LNCAP (cell line): ENCODE measurements at regions not wholly inside any gene's neighbourhood (a gene's known extent, or its start where the extent isn't known, plus 50 kb on each side); places are given as distances from the start of the nearest gene placed in this dataset.
A peak's percentile ranks its signal among the peaks of the same experiment; 100 is the strongest.

Source experiments
- CTCF ChIP-seq: fragments of 450-650 bp; IDR thresholded peaks from 2 replicates; pipeline ENCODE4 v1.5.1; 2017; ENCODE audit warnings: mild to moderate bottlenecking

DNA sequence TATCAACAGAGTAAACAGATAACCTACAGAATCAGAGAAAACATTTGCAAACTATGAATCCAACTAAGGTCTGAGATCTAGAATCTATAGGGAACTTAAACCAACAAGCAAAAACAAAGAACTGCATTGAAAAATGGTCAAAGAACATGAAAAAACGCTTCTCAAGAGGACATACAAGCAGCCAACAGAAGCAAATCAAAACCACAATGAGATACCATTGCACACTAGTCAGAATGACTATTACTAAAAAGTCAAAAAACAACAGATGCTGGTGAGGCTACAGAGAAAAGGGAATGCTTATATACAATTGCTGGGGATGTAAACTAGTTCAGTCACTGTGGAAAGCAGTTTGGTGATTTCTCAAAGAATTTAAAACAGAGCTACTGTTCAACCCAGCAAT, 255.7 kb downstream of the TMEM47 start:
- TF ChIP-seq CTCF = no peak

DNA sequence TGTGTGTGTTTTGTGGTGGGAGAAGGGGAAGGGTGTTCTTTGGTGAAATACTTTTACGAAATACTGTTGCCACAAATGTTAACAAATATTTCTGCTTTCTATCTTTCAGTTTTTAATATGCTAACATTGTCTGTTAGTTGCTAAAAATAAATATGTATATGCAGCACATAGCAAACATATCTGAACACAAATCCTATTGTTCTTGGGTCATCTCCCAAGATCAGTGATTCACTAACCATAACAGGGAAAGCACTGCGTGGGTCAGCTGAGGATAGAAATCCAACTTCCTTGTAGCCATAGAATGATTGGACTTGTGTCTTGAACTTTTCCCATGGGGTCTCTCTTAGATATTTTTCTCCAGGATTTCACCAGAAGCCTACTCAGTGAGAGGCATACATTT, 250.3 kb upstream of the FAM47A start:
- no peak for TF ChIP-seq CTCF

DNA sequence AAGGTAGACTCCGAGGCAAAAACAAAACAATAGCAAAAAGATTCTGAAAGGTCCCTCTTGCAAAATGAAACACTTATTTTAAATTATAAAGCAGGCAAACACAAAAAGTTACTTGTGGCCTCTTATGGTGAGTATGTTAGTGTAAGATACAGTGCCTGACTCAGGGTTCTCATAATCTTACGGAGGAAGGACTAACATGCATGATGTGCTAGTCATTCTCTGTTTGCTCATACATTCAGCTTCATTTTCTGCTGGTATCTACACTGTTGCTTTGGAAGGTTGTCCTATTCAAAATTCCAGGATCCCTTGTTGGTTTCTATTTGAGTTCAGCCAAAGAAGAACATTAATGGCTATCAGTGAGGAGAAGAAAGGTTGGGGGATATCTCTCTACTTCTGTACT, 249.1 kb upstream of the FAM47A start:
- TF ChIP-seq CTCF = no peak

- no peak for TF ChIP-seq CTCF
Observed at GRCh38 chrX:34379891-34380290, 247.8 kb upstream of the FAM47A start.

DNA sequence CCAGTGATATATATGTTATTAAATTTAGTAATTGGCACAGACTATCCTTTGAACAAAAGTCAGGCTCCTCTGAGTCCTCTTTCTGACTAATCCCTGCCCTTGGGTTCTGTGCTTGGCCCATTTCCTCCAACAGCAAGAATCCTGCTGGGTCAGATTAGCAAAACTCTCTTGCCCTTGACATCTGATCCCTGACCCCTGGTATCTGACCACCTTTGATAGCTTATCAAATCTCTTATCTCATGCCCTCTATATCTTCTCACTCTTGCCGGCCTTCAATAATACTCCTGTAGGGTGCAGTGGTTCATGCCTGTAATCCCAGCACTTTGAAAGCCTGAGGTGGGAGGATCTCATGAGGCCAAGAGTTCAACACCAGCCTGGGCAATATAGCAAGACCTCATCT, 245.5 kb upstream of the FAM47A start:
- no peak for TF ChIP-seq CTCF

GRCh38 chrX:34371754-34372153, 239.6 kb upstream of the FAM47A start:
- no peak for TF ChIP-seq CTCF

DNA sequence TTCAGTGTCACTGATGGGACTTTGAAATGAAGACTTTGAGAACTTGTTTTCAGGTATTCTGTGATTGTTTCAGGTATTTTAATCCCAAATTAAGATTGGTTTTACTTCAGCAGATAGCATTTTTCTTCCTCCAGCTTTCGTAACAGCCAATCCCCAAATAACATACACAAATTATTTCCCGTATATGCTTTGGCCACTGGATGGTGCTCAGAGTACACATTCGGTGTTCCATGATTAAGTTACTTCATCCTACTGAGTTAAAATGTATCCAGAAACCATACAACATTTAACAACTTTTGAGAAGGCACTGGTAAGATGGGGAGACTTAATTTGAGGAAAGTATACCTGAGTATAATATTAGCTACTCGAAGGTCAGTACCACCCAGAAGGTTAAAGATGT, 233.4 kb upstream of the FAM47A start:
- TF ChIP-seq CTCF = peak; percentile 55

GRCh38 chrX:34350561-34351335, 218.6 kb upstream of the FAM47A start:
- TF ChIP-seq CTCF = no peak
